K562 (cell line): ENCODE measurements at regions not wholly inside any gene's neighbourhood (a gene's known extent, or its start where the extent isn't known, plus 50 kb on each side); places are given as distances from the start of the nearest gene placed in this dataset.

Experiments
- ATAC-seq: fragments of 200-7000 bp; cut with Tn5 transposase; 3 replicates; pipeline ENCODE4 v1.9.1; 2020; ENCODE audit warnings: moderate library complexity
- BruUV-seq: library from RNA; stranded (reverse); fragments of 400-500 nt; replicated peaks from 2 replicates; lab custom pipeline; 2021; lab: Mats Ljungman, UMichigan
- CTCF ChIA-PET: fragments of 300-600 bp; formaldehyde crosslinking; extraction: SDS; loops from one replicate; lab custom pipeline; 2021; ENCODE audit warnings: low intra/inter-chr PET ratio; lab: Yijun Ruan, JAX
- POLR2A ChIA-PET: fragments of 300-600, 350-650 bp; sonication (Branson Sonifier 250); formaldehyde crosslinking; extraction: SDS; loops from one replicate; lab custom pipeline; 2021; ENCODE audit warnings: antibody characterized with exemption, inconsistent platforms; lab: Yijun Ruan, JAX
- DNase-seq, 4 experiments: peaks; one replicate each; pipeline versions ENCODE4 v3.0.0 to v3.0.0-alpha.2; 2011 to 2018; ENCODE audit warnings: low spot score in 3 of 4, mixed read lengths in 3 of 4; ENCODE audit errors: extremely low read depth in 1 of 4
- FAIRE-seq: peaks from 2 replicates; lab custom pipeline; 2011; peaks lifted over from hg19 to GRCh38; lab: Jason Lieb, UNC
- H2AFZ ChIP-seq: 2 replicates; pipeline ENCODE4 v1.6.0; 2011; ENCODE audit warnings: low read depth, low read length, control low read depth, inconsistent platforms
- H3K27ac ChIP-seq: fragments of 200-600 bp; 3 replicates; pipeline ENCODE4 v1.8.0; 2011; ENCODE audit warnings: low read depth, mild to moderate bottlenecking, control low read depth, inconsistent platforms, low read length, moderate library complexity, mixed read lengths; ENCODE audit errors: extremely low read depth
- H3K27me3 ChIP-seq, 2 experiments: fragments of 300-600 bp in 1 of 2; 2 replicates in 1 of 2; 3 replicates in 1 of 2; pipeline versions ENCODE4 v1.6.0 to v1.8.0; 2011; ENCODE audit warnings: inconsistent platforms in 2 of 2, low read length in 2 of 2, mild to moderate bottlenecking in 1 of 2, mixed read lengths in 1 of 2, moderate library complexity in 1 of 2; ENCODE audit not compliant: control insufficient read depth in 2 of 2, insufficient read depth in 2 of 2
- H3K36me3 ChIP-seq: fragments of 300-600 bp; 3 replicates; pipeline ENCODE4 v1.8.0; 2011; ENCODE audit warnings: mild to moderate bottlenecking, low read length, inconsistent platforms; ENCODE audit not compliant: control insufficient read depth, insufficient read depth
- H3K4me1 ChIP-seq, 2 experiments: fragments of 200-600 bp in 1 of 2; replicated peaks in 1 of 2; 2 replicates in 1 of 2; 3 replicates in 1 of 2; pipeline versions ENCODE4 v1.5.1 to v1.8.0; 2011; ENCODE audit warnings: inconsistent platforms in 2 of 2, low read length in 2 of 2, mild to moderate bottlenecking in 1 of 2, mixed read lengths in 1 of 2, moderate library complexity in 1 of 2; ENCODE audit not compliant: control insufficient read depth in 2 of 2, insufficient read depth in 2 of 2
- H3K4me2 ChIP-seq: 2 replicates; pipeline ENCODE4 v1.6.1; 2011; ENCODE audit warnings: low read length, control low read depth, inconsistent platforms, mixed read lengths; ENCODE audit not compliant: insufficient read depth
- H3K4me3 ChIP-seq: fragments of 200-600 bp; sonication (generic), shearing (Covaris generic); 2 replicates; pipeline ENCODE4 v1.5.1; 2016; ENCODE audit warnings: control low read depth, inconsistent platforms
- H3K79me2 ChIP-seq: fragments of 200-600 bp; 3 replicates; pipeline ENCODE4 v1.8.0; 2011; ENCODE audit warnings: low read length, inconsistent platforms; ENCODE audit not compliant: control insufficient read depth, insufficient read depth
- H3K9ac ChIP-seq, 2 experiments: 2 replicates each; pipeline versions ENCODE4 v1.6.0 to v1.6.1; 2011; ENCODE audit warnings: low read depth in 2 of 2, low read length in 2 of 2, control low read depth in 1 of 2, inconsistent platforms in 1 of 2, mild to moderate bottlenecking in 1 of 2, mixed read lengths in 1 of 2; ENCODE audit not compliant: insufficient read depth in 1 of 2
- H3K9me1 ChIP-seq: one replicate; pipeline ENCODE4 v1.6.0; 2011; ENCODE audit warnings: inconsistent platforms, mild to moderate bottlenecking, low read length, moderate library complexity; ENCODE audit not compliant: control insufficient read depth, insufficient read depth
- H3K9me3 ChIP-seq: replicated peaks from 2 replicates; pipeline ENCODE4 v1.5.1; 2011; ENCODE audit warnings: low read depth, low read length, inconsistent platforms; ENCODE audit not compliant: control insufficient read depth, insufficient read depth
- H4K20me1 ChIP-seq: replicated peaks from 2 replicates; pipeline ENCODE4 v1.6.1; 2011; ENCODE audit warnings: low read length, inconsistent platforms, mixed read lengths; ENCODE audit not compliant: control insufficient read depth, insufficient read depth
- LCOR ChIP-seq: sonication (generic); formaldehyde crosslinking; IDR thresholded peaks from 2 replicates; pipeline ENCODE4 v1.8.0; 2022; ENCODE audit warnings: mild to moderate bottlenecking, missing genetic modification reagents
- NFXL1 ChIP-seq: fragments of 450-650 bp; formaldehyde crosslinking; IDR thresholded peaks from 2 replicates; pipeline ENCODE4 v1.4.0; 2021; ENCODE audit warnings: mild to moderate bottlenecking
- RAD21 ChIP-seq, 2 experiments: fragments of 250-450 bp in 1 of 2; fragments of 450-650 bp in 1 of 2; sonication (Bioruptor Pico) in 1 of 2; formaldehyde crosslinking in 1 of 2; IDR thresholded peaks in 1 of 2; conservative IDR thresholded peaks in 1 of 2; 2 replicates each; pipeline versions ENCODE4 v1.4.0 to v1.8.0; 2020 to 2022; ENCODE audit warnings: mild to moderate bottlenecking in 2 of 2, moderate library complexity in 1 of 2
- ZFP1 ChIP-seq: fragments of 450-650 bp; formaldehyde crosslinking; IDR thresholded peaks from 2 replicates; pipeline ENCODE4 v1.4.0; 2020; ENCODE audit warnings: mild to moderate bottlenecking, mixed read lengths
- ZNF668 ChIP-seq: fragments of 250-450 bp; sonication (Bioruptor Pico); IDR thresholded peaks from 2 replicates; pipeline ENCODE4 v1.8.0; 2022; ENCODE audit warnings: mild to moderate bottlenecking, inconsistent platforms
- WGBS: fragments of 100-300 bp; shearing (Covaris generic); methylation state at CpG from one replicate; pipeline ENCODE4 v1.1.6; 2016; ENCODE audit warnings: low coverage, mixed read lengths; ENCODE audit not compliant: insufficient coverage; ENCODE audit errors: missing lambda C conversion rate; 5-methylcytosine and 5-hydroxymethylcytosine counted together
- in situ Hi-C: fragments of 300-500 bp; cut with MboI; formaldehyde crosslinking; loops from 4 replicates; pipeline ENCODE4 v1.15.0; 2018; ENCODE audit warnings: inconsistent platforms, mixed read lengths
- intact Hi-C: fragments of 100-400 bp; cut with micrococcal nuclease; formaldehyde crosslinking; loops from 2 replicates; pipeline ENCODE4 v1.14.2; 2022
- TF ChIP-seq, protein P1 (sequence below): fragments of 450-650 bp; IDR thresholded peaks from 2 replicates; pipeline ENCODE4 v1.6.1; 2018; ENCODE audit not compliant: partially characterized antibody

DNA sequence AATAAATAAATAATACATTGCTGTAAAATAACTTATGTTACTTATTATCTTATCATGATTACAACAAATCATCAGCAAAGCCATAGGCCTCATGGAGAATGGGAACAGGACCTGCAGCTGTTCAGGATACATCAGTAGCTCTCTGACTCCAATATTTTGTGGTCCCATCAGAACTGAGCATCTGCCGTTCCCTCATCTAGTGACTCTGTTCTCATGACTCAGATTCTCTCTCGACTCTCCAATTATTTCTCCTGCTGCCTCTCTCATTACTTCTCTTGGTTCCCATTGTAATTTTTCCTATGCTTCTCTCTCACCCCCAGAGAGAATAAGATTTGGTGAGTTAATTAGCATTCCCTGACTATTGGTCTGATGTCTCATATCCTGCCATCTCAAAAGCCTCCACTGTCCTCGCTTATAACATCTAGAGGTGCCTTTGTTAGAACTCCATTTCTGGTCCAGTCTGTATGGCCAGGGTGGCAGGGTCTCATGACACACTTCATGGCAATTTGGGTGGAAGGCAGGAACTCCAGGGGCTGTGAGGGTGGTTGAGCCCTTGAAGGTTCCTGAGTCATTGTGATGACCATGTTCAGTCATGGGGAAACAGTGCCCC is 78.0 kb upstream of the TANC1 start:
- intact Hi-C loops, result no loop called here
- Histone ChIP-seq H3K9me3 (no peaks in the 10 kb centered on the region), H3K4me2 (no peak overlapping the region), H3K36me3 (no peaks in the 10 kb centered on the region), H2AFZ (no peak overlapping the region), H3K9ac (no peak overlapping the region), H3K4me3 (no peak overlapping the region), H3K27ac (no peak overlapping the region), H3K79me2 (no peaks in the 10 kb centered on the region), H3K27me3 (peaks cover 5 to 41% of the 10 kb centered on the region in 2 experiments; a peak in 3 of 5 replicates)
- in situ Hi-C loops, result no loop called here
- no peak for ATAC-seq
- CTCF ChIA-PET, result no interaction called here
- POLR2A ChIA-PET, result no interaction called here
- BruUV-seq, result no TSS peak
- TF ChIP-seq ZNF668, result no peak
- TF ChIP-seq RAD21 (CRISPR knock-in tag; conservative IDR thresholded peaks at IDR 0.05 in 1 of 2, IDR thresholded peaks at IDR 0.05 in 1 of 2), result no peak
- TF ChIP-seq ZFP1 (CRISPR knock-in tag), result no peak
- TF ChIP-seq LCOR, result no peak
- TF ChIP-seq NFXL1 (CRISPR knock-in tag), result no peak
- TF ChIP-seq, protein P1, sequence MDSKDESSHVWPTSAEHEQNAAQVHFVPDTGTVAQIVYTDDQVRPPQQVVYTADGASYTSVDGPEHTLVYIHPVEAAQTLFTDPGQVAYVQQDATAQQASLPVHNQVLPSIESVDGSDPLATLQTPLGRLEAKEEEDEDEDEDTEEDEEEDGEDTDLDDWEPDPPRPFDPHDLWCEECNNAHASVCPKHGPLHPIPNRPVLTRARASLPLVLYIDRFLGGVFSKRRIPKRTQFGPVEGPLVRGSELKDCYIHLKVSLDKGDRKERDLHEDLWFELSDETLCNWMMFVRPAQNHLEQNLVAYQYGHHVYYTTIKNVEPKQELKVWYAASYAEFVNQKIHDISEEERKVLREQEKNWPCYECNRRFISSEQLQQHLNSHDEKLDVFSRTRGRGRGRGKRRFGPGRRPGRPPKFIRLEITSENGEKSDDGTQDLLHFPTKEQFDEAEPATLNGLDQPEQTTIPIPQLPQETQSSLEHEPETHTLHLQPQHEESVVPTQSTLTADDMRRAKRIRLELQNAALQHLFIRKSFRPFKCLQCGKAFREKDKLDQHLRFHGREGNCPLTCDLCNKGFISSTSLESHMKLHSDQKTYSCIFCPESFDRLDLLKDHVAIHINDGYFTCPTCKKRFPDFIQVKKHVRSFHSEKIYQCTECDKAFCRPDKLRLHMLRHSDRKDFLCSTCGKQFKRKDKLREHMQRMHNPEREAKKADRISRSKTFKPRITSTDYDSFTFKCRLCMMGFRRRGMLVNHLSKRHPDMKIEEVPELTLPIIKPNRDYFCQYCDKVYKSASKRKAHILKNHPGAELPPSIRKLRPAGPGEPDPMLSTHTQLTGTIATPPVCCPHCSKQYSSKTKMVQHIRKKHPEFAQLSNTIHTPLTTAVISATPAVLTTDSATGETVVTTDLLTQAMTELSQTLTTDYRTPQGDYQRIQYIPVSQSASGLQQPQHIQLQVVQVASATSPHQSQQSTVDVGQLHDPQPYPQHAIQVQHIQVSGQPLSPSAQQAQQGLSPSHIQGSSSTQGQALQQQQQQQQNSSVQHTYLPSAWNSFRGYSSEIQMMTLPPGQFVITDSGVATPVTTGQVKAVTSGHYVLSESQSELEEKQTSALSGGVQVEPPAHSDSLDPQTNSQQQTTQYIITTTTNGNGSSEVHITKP, result no peak
- TF ChIP-seq, all 486 proteins: peak for 0
- Histone ChIP-seq H3K9me1 (no peaks in the 10 kb centered on the region), H4K20me1 (no peaks in the 10 kb centered on the region), H3K4me1 (no peaks in the 10 kb centered on the region)
- FAIRE-seq, result no peak
- DNase-seq, result no peak
- WGBS, result 10% methylated on average over 3 of the region's 3 CpGs
